ENCODE measurements at regions not wholly inside any gene's neighbourhood (a gene's known extent, or its start where the extent isn't known, plus 50 kb on each side); places are given as distances from the start of the nearest gene placed in this dataset.

- no peak for TF ChIP-seq JUND (IDR thresholded peaks at IDR 0.05)
- TF ChIP-seq CTCF (IDR thresholded peaks at IDR 0.05; ENCODE audit: low read depth, low read length, missing input control): peak; percentile 49
- no peak for TF ChIP-seq TAF1 (conservative IDR thresholded peaks at IDR 0.05)
- no peak for TF ChIP-seq GABPA (IDR thresholded peaks at IDR 0.05 in 1 of 2, conservative IDR thresholded peaks at IDR 0.05 in 1 of 2)
- no peak for TF ChIP-seq YY1 (IDR thresholded peaks at IDR 0.05)
These were observed 410.1 kb upstream of the SMARCA2 start for GRCh38 chr9:1604942-1605560.

Data from liver (tissue), 3 donors.